Right lobe of liver (tissue), 4 donors: ENCODE measurements at regions not wholly inside any gene's neighbourhood (a gene's known extent, or its start where the extent isn't known, plus 50 kb on each side); places are given as distances from the start of the nearest gene placed in this dataset.

Experiments used
- POLR2A ChIP-seq: fragments of 450-650 bp; IDR thresholded peaks from one replicate; pipeline ENCODE4 v1.6.1; 2017; ENCODE audit warnings: antibody characterized with exemption, mild to moderate bottlenecking
- TF ChIP-seq, protein P1 (sequence below), 4 donors: fragments of 200-600 bp in 3 of 4; fragments of 450-650 bp in 1 of 4; IDR thresholded peaks; one replicate each; pipeline versions ENCODE4 v1.5.1 to v1.8.0; 2016 to 2022; ENCODE audit warnings: antibody characterized with exemption in 4 of 4, mild to moderate bottlenecking in 2 of 4
- donor health status: DM: no; HTN: no; CAD: no.
- donor health status: DM: no; HTN: no; CAD: no.
- donor health status: DM: no; HTN: yes; CAD: no.

DNA sequence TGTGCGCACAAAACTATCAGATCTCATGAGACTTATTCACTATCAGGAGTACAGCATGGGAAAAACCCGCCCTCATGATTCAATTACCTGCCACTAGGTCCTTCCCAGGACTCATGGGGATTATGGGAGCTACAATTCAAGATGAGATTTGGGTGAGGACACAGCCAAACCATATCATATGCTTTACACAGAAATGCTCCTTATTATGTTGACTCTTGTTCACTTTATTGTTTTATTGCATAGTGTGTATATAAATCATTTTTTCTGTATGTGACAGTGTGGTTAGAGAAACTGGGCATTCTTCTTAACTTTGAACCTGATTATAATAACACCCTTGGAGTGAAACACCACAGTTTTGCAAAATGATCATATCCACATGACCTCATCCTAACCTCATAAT is 212.8 kb upstream of the TNRC6C start:
- TF ChIP-seq, protein P1, sequence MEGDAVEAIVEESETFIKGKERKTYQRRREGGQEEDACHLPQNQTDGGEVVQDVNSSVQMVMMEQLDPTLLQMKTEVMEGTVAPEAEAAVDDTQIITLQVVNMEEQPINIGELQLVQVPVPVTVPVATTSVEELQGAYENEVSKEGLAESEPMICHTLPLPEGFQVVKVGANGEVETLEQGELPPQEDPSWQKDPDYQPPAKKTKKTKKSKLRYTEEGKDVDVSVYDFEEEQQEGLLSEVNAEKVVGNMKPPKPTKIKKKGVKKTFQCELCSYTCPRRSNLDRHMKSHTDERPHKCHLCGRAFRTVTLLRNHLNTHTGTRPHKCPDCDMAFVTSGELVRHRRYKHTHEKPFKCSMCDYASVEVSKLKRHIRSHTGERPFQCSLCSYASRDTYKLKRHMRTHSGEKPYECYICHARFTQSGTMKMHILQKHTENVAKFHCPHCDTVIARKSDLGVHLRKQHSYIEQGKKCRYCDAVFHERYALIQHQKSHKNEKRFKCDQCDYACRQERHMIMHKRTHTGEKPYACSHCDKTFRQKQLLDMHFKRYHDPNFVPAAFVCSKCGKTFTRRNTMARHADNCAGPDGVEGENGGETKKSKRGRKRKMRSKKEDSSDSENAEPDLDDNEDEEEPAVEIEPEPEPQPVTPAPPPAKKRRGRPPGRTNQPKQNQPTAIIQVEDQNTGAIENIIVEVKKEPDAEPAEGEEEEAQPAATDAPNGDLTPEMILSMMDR (IDR thresholded peaks at IDR 0.05): no peak
- TF ChIP-seq POLR2A: no peak
